Right renal cortex interstitium (tissue), 3 donors: ENCODE measurements at regions not wholly inside any gene's neighbourhood (a gene's known extent, or its start where the extent isn't known, plus 50 kb on each side); places are given as distances from the start of the nearest gene placed in this dataset.
"Not testable (repeated sequence)": the region's sequence is repeated elsewhere in the genome, so short reads cannot be mapped to it uniquely, and the experiment has no call there.

Experiments used
- DNase-seq, 3 donors: peaks; one replicate each; pipeline ENCODE4 v3.0.0-alpha.2; 2013; ENCODE audit warnings: low read depth in 3 of 3, low spot score in 2 of 3

GRCh38 chr3:89912031-89912430 lies 804.6 kb downstream of the EPHA3 start:
- DNase-seq = no peak

- DNase-seq = no peak
Observed at GRCh38 chr3:89923921-89924610, 816.6 kb downstream of the EPHA3 start.

GRCh38 chr3:89925976-89926375 lies 818.6 kb downstream of the EPHA3 start:
- DNase-seq = no peak

- no peak for DNase-seq
Observed at GRCh38 chr3:89932882-89933281, 825.5 kb downstream of the EPHA3 start.

- DNase-seq = not testable (repeated sequence)
Observed at GRCh38 chr3:89944461-89944860, 837.0 kb downstream of the EPHA3 start.

GRCh38 chr3:89946884-89947283 lies 839.5 kb downstream of the EPHA3 start:
- no peak for DNase-seq

GRCh38 chr3:89947337-89947954 lies 840.0 kb downstream of the EPHA3 start:
- no peak for DNase-seq

GRCh38 chr3:89948008-89948407 lies 840.6 kb downstream of the EPHA3 start:
- DNase-seq = no peak

- no peak for DNase-seq
Observed at GRCh38 chr3:89950772-89951171, 843.4 kb downstream of the EPHA3 start.

- no peak for DNase-seq
Observed at GRCh38 chr3:89954137-89954536, 846.7 kb downstream of the EPHA3 start.

- peak in 2 of 3 donors; percentile 17 to 30 for DNase-seq
Observed at GRCh38 chr3:89955156-89955555, 847.7 kb downstream of the EPHA3 start.

GRCh38 chr3:89957451-89957850 lies 850.0 kb downstream of the EPHA3 start:
- DNase-seq = no peak

GRCh38 chr3:89958163-89958562 lies 850.7 kb downstream of the EPHA3 start:
- not testable (repeated sequence) for DNase-seq

- DNase-seq = no peak
Observed at GRCh38 chr3:89964347-89964746, 856.9 kb downstream of the EPHA3 start.

- no peak for DNase-seq
Observed at GRCh38 chr3:89966877-89967665, 859.6 kb downstream of the EPHA3 start.

GRCh38 chr3:89971329-89971728 lies 863.9 kb downstream of the EPHA3 start:
- no peak for DNase-seq

- DNase-seq = no peak
Observed at GRCh38 chr3:89973156-89973555, 865.7 kb downstream of the EPHA3 start.

GRCh38 chr3:89974903-89975519 lies 867.6 kb downstream of the EPHA3 start:
- DNase-seq = no peak

GRCh38 chr3:89983449-89983848 lies 876.0 kb downstream of the EPHA3 start:
- DNase-seq = no peak

GRCh38 chr3:90005281-90005847 lies 897.9 kb downstream of the EPHA3 start:
- DNase-seq = no peak
